ENCODE measurements at regions not wholly inside any gene's neighbourhood (a gene's known extent, or its start where the extent isn't known, plus 50 kb on each side); places are given as distances from the start of the nearest gene placed in this dataset.

- TF ChIP-seq, protein P1, sequence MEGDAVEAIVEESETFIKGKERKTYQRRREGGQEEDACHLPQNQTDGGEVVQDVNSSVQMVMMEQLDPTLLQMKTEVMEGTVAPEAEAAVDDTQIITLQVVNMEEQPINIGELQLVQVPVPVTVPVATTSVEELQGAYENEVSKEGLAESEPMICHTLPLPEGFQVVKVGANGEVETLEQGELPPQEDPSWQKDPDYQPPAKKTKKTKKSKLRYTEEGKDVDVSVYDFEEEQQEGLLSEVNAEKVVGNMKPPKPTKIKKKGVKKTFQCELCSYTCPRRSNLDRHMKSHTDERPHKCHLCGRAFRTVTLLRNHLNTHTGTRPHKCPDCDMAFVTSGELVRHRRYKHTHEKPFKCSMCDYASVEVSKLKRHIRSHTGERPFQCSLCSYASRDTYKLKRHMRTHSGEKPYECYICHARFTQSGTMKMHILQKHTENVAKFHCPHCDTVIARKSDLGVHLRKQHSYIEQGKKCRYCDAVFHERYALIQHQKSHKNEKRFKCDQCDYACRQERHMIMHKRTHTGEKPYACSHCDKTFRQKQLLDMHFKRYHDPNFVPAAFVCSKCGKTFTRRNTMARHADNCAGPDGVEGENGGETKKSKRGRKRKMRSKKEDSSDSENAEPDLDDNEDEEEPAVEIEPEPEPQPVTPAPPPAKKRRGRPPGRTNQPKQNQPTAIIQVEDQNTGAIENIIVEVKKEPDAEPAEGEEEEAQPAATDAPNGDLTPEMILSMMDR (IDR thresholded peaks at IDR 0.05), result no peak
- no peak for TF ChIP-seq POLR2A (IDR thresholded peaks at IDR 0.05)
These were observed 61.8 kb upstream of the LIPC start for GRCh38 chr15:58369956-58370355.
